Vagina (tissue), 2 donors: ENCODE measurements at regions not wholly inside any gene's neighbourhood (a gene's known extent, or its start where the extent isn't known, plus 50 kb on each side); places are given as distances from the start of the nearest gene placed in this dataset.

ENCODE experiments used
- DNase-seq, 2 donors: peaks; one replicate each; pipeline ENCODE4 v3.0.0-alpha.2; 2017; ENCODE audit errors: extremely low spot score in 2 of 2
- H3K27ac ChIP-seq: fragments of 200-600 bp; sonication (generic); one replicate; pipeline ENCODE4 v1.5.1; 2019
- H3K27me3 ChIP-seq: fragments of 200-600 bp; sonication (generic); one replicate; pipeline ENCODE4 v1.5.1; 2019
- H3K36me3 ChIP-seq, 2 donors: fragments of 200-600 bp; sonication (generic); one replicate each; pipeline ENCODE4 v1.5.1; 2017 to 2019
- H3K4me1 ChIP-seq: fragments of 200-600 bp; sonication (generic); one replicate; pipeline ENCODE4 v1.5.1; 2019
- H3K4me3 ChIP-seq, 2 donors: fragments of 200-600 bp; sonication (generic); 1 replicate in 1 of 2; 2 replicates in 1 of 2; pipeline ENCODE4 v1.5.1; 2016 to 2019
- H3K9me3 ChIP-seq: fragments of 200-600 bp; sonication (generic); one replicate; pipeline ENCODE4 v1.5.1; 2019
- CTCF ChIP-seq, 3 experiments: fragments of 450-650 bp in 2 of 3; fragments of 200-600 bp in 1 of 3; sonication (generic) in 1 of 3; IDR thresholded peaks; one replicate each; pipeline ENCODE4 v1.5.1; 2017 to 2019; ENCODE audit warnings: antibody characterized with exemption in 3 of 3, mild to moderate bottlenecking in 2 of 3, moderate library complexity in 2 of 3
- POLR2A ChIP-seq, 2 donors: fragments of 450-650 bp; IDR thresholded peaks; one replicate each; pipeline ENCODE4 v1.6.1; 2017; ENCODE audit warnings: antibody characterized with exemption in 2 of 2, mild to moderate bottlenecking in 2 of 2, moderate library complexity in 2 of 2
- POLR2AphosphoS5 ChIP-seq, 2 donors: sonication (generic); formaldehyde crosslinking; IDR thresholded peaks; one replicate each; pipeline ENCODE4 v1.9.0; 2017; ENCODE audit warnings: antibody characterized with exemption in 2 of 2, mild to moderate bottlenecking in 2 of 2, low read depth in 1 of 2; ENCODE audit not compliant: insufficient read depth in 1 of 2
- intact Hi-C: fragments of 100-400 bp; cut with DNase I; formaldehyde crosslinking; loops from one replicate; pipeline ENCODE4 v1.15.1; 2023

- H3K4me1 ChIP-seq, result no peaks in the 10 kb centered on the region
- no peaks in the 10 kb centered on the region for H3K9me3 ChIP-seq
- no peaks in the 10 kb centered on the region for H3K27me3 ChIP-seq
- H3K4me3 ChIP-seq, result no peak overlapping the region
- no peak overlapping the region for H3K27ac ChIP-seq
- TF ChIP-seq POLR2AphosphoS5 (IDR thresholded peaks at IDR 0.05; ENCODE audit: insufficient read depth in 1 of 2, low read depth in 1 of 2) (no peak), CTCF (IDR thresholded peaks at IDR 0.05) (no peak)
- H3K36me3 ChIP-seq, result no peaks in the 10 kb centered on the region
- intact Hi-C loops, result no loop called here
- no peak for DNase-seq
These were observed 496.1 kb downstream of the BCL11B start for GRCh38 chr14:98775892-98776291.

- peak in 1 of 2 donors; percentile 70 for DNase-seq
- intact Hi-C loops, result no loop called here
- Histone ChIP-seq H3K36me3 (no peaks in the 10 kb centered on the region), H3K4me3 (no peak overlapping the region), H3K27ac (no peak overlapping the region), H3K9me3 (no peaks in the 10 kb centered on the region), H3K4me1 (no peaks in the 10 kb centered on the region), H3K27me3 (no peaks in the 10 kb centered on the region)
- TF ChIP-seq POLR2AphosphoS5 (IDR thresholded peaks at IDR 0.05; ENCODE audit: insufficient read depth in 1 of 2, low read depth in 1 of 2), result no peak
- TF ChIP-seq POLR2A (IDR thresholded peaks at IDR 0.05), result no peak
- TF ChIP-seq CTCF (IDR thresholded peaks at IDR 0.05), result no peak
These were observed 489.9 kb downstream of the BCL11B start for GRCh38 chr14:98782062-98782461.

- H3K4me3 ChIP-seq, result no peak overlapping the region
- no peaks in the 10 kb centered on the region for H3K36me3 ChIP-seq
- H3K4me1 ChIP-seq, result no peaks in the 10 kb centered on the region
- H3K27ac ChIP-seq, result no peak overlapping the region
- H3K27me3 ChIP-seq, result no peaks in the 10 kb centered on the region
- no peak for TF ChIP-seq POLR2AphosphoS5 (IDR thresholded peaks at IDR 0.05; ENCODE audit: insufficient read depth in 1 of 2, low read depth in 1 of 2)
- TF ChIP-seq POLR2A (IDR thresholded peaks at IDR 0.05), result no peak
- no peak for TF ChIP-seq CTCF (IDR thresholded peaks at IDR 0.05)
- intact Hi-C loops, result no loop called here
- no peaks in the 10 kb centered on the region for H3K9me3 ChIP-seq
- DNase-seq, result no peak
These were observed 486.4 kb downstream of the BCL11B start for GRCh38 chr14:98785578-98785977.

- no peak overlapping the region for H3K27ac ChIP-seq
- no peaks in the 10 kb centered on the region for H3K27me3 ChIP-seq
- peak in 1 of 2 donors; percentile 52 for DNase-seq
- H3K4me1 ChIP-seq, result no peaks in the 10 kb centered on the region
- H3K4me3 ChIP-seq, result no peak overlapping the region
- TF ChIP-seq POLR2A (IDR thresholded peaks at IDR 0.05) (no peak), CTCF (IDR thresholded peaks at IDR 0.05) (no peak), POLR2AphosphoS5 (IDR thresholded peaks at IDR 0.05; ENCODE audit: insufficient read depth in 1 of 2, low read depth in 1 of 2) (no peak)
- H3K9me3 ChIP-seq, result no peaks in the 10 kb centered on the region
- intact Hi-C loops, result no loop called here
- no peaks in the 10 kb centered on the region for H3K36me3 ChIP-seq
These were observed 485.5 kb downstream of the BCL11B start for GRCh38 chr14:98786456-98786855.

GRCh38 chr14:98791661-98792060 lies 480.3 kb downstream of the BCL11B start:
- no peaks in the 10 kb centered on the region for H3K4me1 ChIP-seq
- DNase-seq, result no peak

More at GRCh38 chr14:98791661-98792060, 480.3 kb downstream of the BCL11B start:
- Histone ChIP-seq H3K36me3 (no peaks in the 10 kb centered on the region), H3K27me3 (no peaks in the 10 kb centered on the region), H3K27ac (no peak overlapping the region), H3K4me3 (no peak overlapping the region), H3K9me3 (peaks cover 14% of the 10 kb centered on the region)
- TF ChIP-seq CTCF (IDR thresholded peaks at IDR 0.05), result no peak
- no peak for TF ChIP-seq POLR2AphosphoS5 (IDR thresholded peaks at IDR 0.05; ENCODE audit: insufficient read depth in 1 of 2, low read depth in 1 of 2)
- intact Hi-C loops, result no loop called here
